ENCODE measurements at regions not wholly inside any gene's neighbourhood (a gene's known extent, or its start where the extent isn't known, plus 50 kb on each side); places are given as distances from the start of the nearest gene placed in this dataset.
"Not testable (repeated sequence)": the region's sequence is repeated elsewhere in the genome, so short reads cannot be mapped to it uniquely, and the experiment has no call there.

DNA sequence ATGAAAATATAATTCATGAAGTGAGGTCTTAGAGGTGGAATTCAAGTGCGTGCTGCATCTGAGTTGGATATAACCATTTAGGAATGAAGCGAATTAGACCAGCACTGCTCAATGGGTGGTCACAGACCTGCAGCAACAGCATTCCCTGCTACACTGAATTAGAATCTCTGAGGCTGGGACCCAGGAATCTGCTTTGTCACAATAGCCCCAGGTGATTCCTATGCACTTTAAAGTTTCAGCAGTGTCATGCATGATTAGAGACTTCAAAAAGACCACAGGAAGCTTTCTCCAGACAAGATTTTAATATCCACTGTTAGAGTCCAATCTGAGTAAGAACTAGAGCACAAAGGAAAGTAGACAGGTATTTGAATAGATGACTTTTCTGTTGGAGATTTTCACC is 352.8 kb upstream of the VSTM2A start:
- H4K12ac ChIP-seq (ENCODE audit: low read depth, low read length), result no peak overlapping the region
- no peak for DNase-seq
- H3K4me3 ChIP-seq (ENCODE audit: low read depth, low read length), result no peak overlapping the region
- H3K9ac ChIP-seq (ENCODE audit: low read length), result no peak overlapping the region
- no peak overlapping the region for H3K4me2 ChIP-seq (ENCODE audit: low read length)
- H3K14ac ChIP-seq (ENCODE audit: low read length), result no peak overlapping the region
- no peaks in the 10 kb centered on the region for H3K27me3 ChIP-seq (ENCODE audit: insufficient read depth, low read length)
- no peak overlapping the region for H3K18ac ChIP-seq (ENCODE audit: low read length)
- H3K27ac ChIP-seq (ENCODE audit: low read depth, low read length), result no peak overlapping the region
- H3K79me1 ChIP-seq (ENCODE audit: low read length), result no peaks in the 10 kb centered on the region
- no peak overlapping the region for H2BK120ac ChIP-seq (ENCODE audit: insufficient read depth, low read length, poor library complexity)
- no CpG with 5 or more reads among the region's 2 CpGs for WGBS (ENCODE audit: extremely low coverage, insufficient coverage, insufficient read length)
- H2AFZ ChIP-seq (ENCODE audit: insufficient read depth, low read length, poor library complexity), result no peak overlapping the region
- H3K4me1 ChIP-seq (ENCODE audit: control insufficient read depth in 1 of 2, insufficient read depth in 2 of 2, low read length in 2 of 2), result no peaks in the 10 kb centered on the region
- H3K4ac ChIP-seq (ENCODE audit: low read depth, low read length), result no peak overlapping the region
- no peaks in the 10 kb centered on the region for H3K36me3 ChIP-seq (ENCODE audit: control insufficient read depth in 1 of 2, insufficient read depth in 2 of 2, low read length in 2 of 2)
- H2AK5ac ChIP-seq (ENCODE audit: low read length), result no peak overlapping the region
- H3K79me2 ChIP-seq (ENCODE audit: control insufficient read depth, insufficient read depth, low read length, poor library complexity), result no peaks in the 10 kb centered on the region
- H2BK12ac ChIP-seq (ENCODE audit: low read length), result no peak overlapping the region
- no peak overlapping the region for H3K23ac ChIP-seq (ENCODE audit: low read length)
- no peaks in the 10 kb centered on the region for H3K9me3 ChIP-seq (ENCODE audit: insufficient read depth, low read depth, low read length)
- H2BK5ac ChIP-seq (ENCODE audit: low read depth, low read length, poor library complexity), result no peak overlapping the region
- H4K8ac ChIP-seq (ENCODE audit: low read depth, low read length), result no peak overlapping the region
- no peak overlapping the region for H4K91ac ChIP-seq (ENCODE audit: low read depth, low read length)

GRCh38 chr7:54201501-54201900 is 340.7 kb upstream of the VSTM2A start:
- H3K9me3 ChIP-seq (ENCODE audit: insufficient read depth, low read depth, low read length), result peaks cover 2% of the 10 kb centered on the region
- H3K9ac ChIP-seq (ENCODE audit: low read length), result no peak overlapping the region
- no peak overlapping the region for H2AFZ ChIP-seq (ENCODE audit: insufficient read depth, low read length, poor library complexity)
- H3K36me3 ChIP-seq (ENCODE audit: control insufficient read depth in 1 of 2, insufficient read depth in 2 of 2, low read length in 2 of 2), result no peaks in the 10 kb centered on the region
- no peak overlapping the region for H2BK120ac ChIP-seq (ENCODE audit: insufficient read depth, low read length, poor library complexity)
- no peak overlapping the region for H4K8ac ChIP-seq (ENCODE audit: low read depth, low read length)
- H3K4ac ChIP-seq (ENCODE audit: low read depth, low read length), result no peak overlapping the region
- H3K27me3 ChIP-seq (ENCODE audit: insufficient read depth, low read length), result no peaks in the 10 kb centered on the region
- no peak overlapping the region for H3K18ac ChIP-seq (ENCODE audit: low read length)
- H3K79me1 ChIP-seq (ENCODE audit: low read length), result no peaks in the 10 kb centered on the region
- no peak overlapping the region for H3K27ac ChIP-seq (ENCODE audit: low read depth, low read length)
- H3K79me2 ChIP-seq (ENCODE audit: control insufficient read depth, insufficient read depth, low read length, poor library complexity), result no peaks in the 10 kb centered on the region
- H4K12ac ChIP-seq (ENCODE audit: low read depth, low read length), result no peak overlapping the region
- no peak overlapping the region for H2AK5ac ChIP-seq (ENCODE audit: low read length)
- peak overlapping the region; percentile 4 for H3K4me3 ChIP-seq (ENCODE audit: low read depth, low read length)
- H3K4me1 ChIP-seq (ENCODE audit: control insufficient read depth in 1 of 2, insufficient read depth in 2 of 2, low read length in 2 of 2), result no peaks in the 10 kb centered on the region
- H3K4me2 ChIP-seq (ENCODE audit: low read length), result no peak overlapping the region
- peak overlapping the region; percentile 14 for H3K23ac ChIP-seq (ENCODE audit: low read length)
- no peak overlapping the region for H3K14ac ChIP-seq (ENCODE audit: low read length)
- DNase-seq, result no peak
- H2BK5ac ChIP-seq (ENCODE audit: low read depth, low read length, poor library complexity), result no peak overlapping the region
- H4K91ac ChIP-seq (ENCODE audit: low read depth, low read length), result no peak overlapping the region
- H2BK12ac ChIP-seq (ENCODE audit: low read length), result no peak overlapping the region

DNA sequence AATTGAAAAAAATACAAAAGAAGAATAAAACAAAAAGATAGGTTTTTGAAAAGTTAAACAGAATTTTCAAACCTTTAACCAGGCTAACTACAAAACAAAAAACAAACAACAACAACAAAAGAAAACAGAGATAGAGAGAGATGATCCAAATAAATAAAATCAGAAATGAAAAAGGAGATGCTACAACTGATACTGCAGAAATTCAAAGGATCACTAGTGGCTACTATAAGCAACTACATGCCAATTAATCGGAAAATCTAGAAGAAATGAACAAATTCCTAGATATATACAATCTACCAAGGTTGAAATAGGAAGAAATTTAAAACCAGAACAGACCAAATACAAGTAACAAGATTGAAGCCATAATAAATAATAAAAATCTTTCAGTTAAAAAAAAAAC is 326.8 kb upstream of the VSTM2A start:
- Histone ChIP-seq H3K79me2 (ENCODE audit: control insufficient read depth, insufficient read depth, low read length, poor library complexity) (no peaks in the 10 kb centered on the region), H3K27me3 (ENCODE audit: insufficient read depth, low read length) (no peaks in the 10 kb centered on the region), H4K8ac (ENCODE audit: low read depth, low read length) (no peak overlapping the region), H3K18ac (ENCODE audit: low read length) (no peak overlapping the region), H3K27ac (ENCODE audit: low read depth, low read length) (no peak overlapping the region), H2BK120ac (ENCODE audit: insufficient read depth, low read length, poor library complexity) (no peak overlapping the region), H3K9ac (ENCODE audit: low read length) (no peak overlapping the region), H3K23ac (ENCODE audit: low read length) (no peak overlapping the region), H4K91ac (ENCODE audit: low read depth, low read length) (no peak overlapping the region), H3K4me3 (ENCODE audit: low read depth, low read length) (no peak overlapping the region), H3K79me1 (ENCODE audit: low read length) (no peaks in the 10 kb centered on the region), H3K14ac (ENCODE audit: low read length) (no peak overlapping the region), H2BK12ac (ENCODE audit: low read length) (no peak overlapping the region), H3K36me3 (ENCODE audit: control insufficient read depth in 1 of 2, insufficient read depth in 2 of 2, low read length in 2 of 2) (no peaks in the 10 kb centered on the region), H3K4me1 (ENCODE audit: control insufficient read depth in 1 of 2, insufficient read depth in 2 of 2, low read length in 2 of 2) (no peaks in the 10 kb centered on the region), H3K4ac (ENCODE audit: low read depth, low read length) (no peak overlapping the region), H2AK5ac (ENCODE audit: low read length) (no peak overlapping the region), H3K4me2 (ENCODE audit: low read length) (no peak overlapping the region), H4K12ac (ENCODE audit: low read depth, low read length) (no peak overlapping the region), H2AFZ (ENCODE audit: insufficient read depth, low read length, poor library complexity) (no peak overlapping the region), H3K9me3 (ENCODE audit: insufficient read depth, low read depth, low read length) (peaks cover 4% of the 10 kb centered on the region), H2BK5ac (ENCODE audit: low read depth, low read length, poor library complexity) (no peak overlapping the region)
- no CpG with 5 or more reads among the region's 1 CpG for WGBS (ENCODE audit: extremely low coverage, insufficient coverage, insufficient read length)
- DNase-seq, result no peak

GRCh38 chr7:54226030-54226429 is 316.1 kb upstream of the VSTM2A start:
- H3K27ac ChIP-seq (ENCODE audit: low read depth, low read length); H3K79me1 ChIP-seq (ENCODE audit: low read length); H4K12ac ChIP-seq (ENCODE audit: low read depth, low read length); H2BK12ac ChIP-seq (ENCODE audit: low read length); H4K8ac ChIP-seq (ENCODE audit: low read depth, low read length); H3K4me3 ChIP-seq (ENCODE audit: low read depth, low read length); H3K9ac ChIP-seq (ENCODE audit: low read length); H2BK120ac ChIP-seq (ENCODE audit: insufficient read depth, low read length, poor library complexity); DNase-seq; H2AK5ac ChIP-seq (ENCODE audit: low read length); H3K4ac ChIP-seq (ENCODE audit: low read depth, low read length); H3K27me3 ChIP-seq (ENCODE audit: insufficient read depth, low read length); H2BK5ac ChIP-seq (ENCODE audit: low read depth, low read length, poor library complexity); H3K36me3 ChIP-seq (ENCODE audit: control insufficient read depth in 1 of 2, insufficient read depth in 2 of 2, low read length in 2 of 2); H3K9me3 ChIP-seq (ENCODE audit: insufficient read depth, low read depth, low read length); H3K4me2 ChIP-seq (ENCODE audit: low read length); H3K79me2 ChIP-seq (ENCODE audit: control insufficient read depth, insufficient read depth, low read length, poor library complexity); H3K14ac ChIP-seq (ENCODE audit: low read length); H3K23ac ChIP-seq (ENCODE audit: low read length); H4K91ac ChIP-seq (ENCODE audit: low read depth, low read length); H3K4me1 ChIP-seq (ENCODE audit: control insufficient read depth in 1 of 2, insufficient read depth in 2 of 2, low read length in 2 of 2); H2AFZ ChIP-seq (ENCODE audit: insufficient read depth, low read length, poor library complexity); H3K18ac ChIP-seq (ENCODE audit: low read length): not testable (repeated sequence)

DNA sequence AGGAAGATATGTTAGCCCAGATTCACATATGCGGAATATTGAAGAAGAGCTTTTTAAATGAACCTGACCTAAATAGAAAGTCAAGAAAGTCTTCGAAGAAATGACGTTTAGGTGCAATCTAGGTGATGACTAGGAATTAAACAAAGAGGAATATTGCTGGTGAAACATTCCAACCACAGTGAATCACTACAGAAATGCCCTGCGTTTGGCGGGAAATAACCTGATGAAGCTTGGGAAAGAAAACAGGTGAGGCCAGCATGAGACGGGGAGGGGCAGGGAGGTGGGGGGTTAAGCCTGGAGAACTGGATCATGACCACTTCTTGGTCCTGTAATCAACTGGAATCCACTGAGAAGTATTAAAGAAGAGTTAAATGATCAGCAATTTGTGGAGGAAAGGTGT is 299.4 kb upstream of the VSTM2A start:
- no peak for DNase-seq
- Histone ChIP-seq H2BK5ac (ENCODE audit: low read depth, low read length, poor library complexity) (no peak overlapping the region), H4K8ac (ENCODE audit: low read depth, low read length) (no peak overlapping the region), H3K27ac (ENCODE audit: low read depth, low read length) (no peak overlapping the region), H3K4me1 (ENCODE audit: control insufficient read depth in 1 of 2, insufficient read depth in 2 of 2, low read length in 2 of 2) (no peaks in the 10 kb centered on the region), H4K91ac (ENCODE audit: low read depth, low read length) (no peak overlapping the region), H2BK12ac (ENCODE audit: low read length) (no peak overlapping the region), H3K79me2 (ENCODE audit: control insufficient read depth, insufficient read depth, low read length, poor library complexity) (no peaks in the 10 kb centered on the region), H3K9ac (ENCODE audit: low read length) (no peak overlapping the region), H3K36me3 (ENCODE audit: control insufficient read depth in 1 of 2, insufficient read depth in 2 of 2, low read length in 2 of 2) (no peaks in the 10 kb centered on the region), H3K9me3 (ENCODE audit: insufficient read depth, low read depth, low read length) (no peaks in the 10 kb centered on the region), H2AK5ac (ENCODE audit: low read length) (no peak overlapping the region), H4K12ac (ENCODE audit: low read depth, low read length) (no peak overlapping the region), H2BK120ac (ENCODE audit: insufficient read depth, low read length, poor library complexity) (no peak overlapping the region), H2AFZ (ENCODE audit: insufficient read depth, low read length, poor library complexity) (no peak overlapping the region), H3K4me3 (ENCODE audit: low read depth, low read length) (no peak overlapping the region), H3K18ac (ENCODE audit: low read length) (no peak overlapping the region), H3K79me1 (ENCODE audit: low read length) (no peaks in the 10 kb centered on the region), H3K14ac (ENCODE audit: low read length) (no peak overlapping the region), H3K23ac (ENCODE audit: low read length) (no peak overlapping the region), H3K27me3 (ENCODE audit: insufficient read depth, low read length) (no peaks in the 10 kb centered on the region), H3K4me2 (ENCODE audit: low read length) (no peak overlapping the region), H3K4ac (ENCODE audit: low read depth, low read length) (no peak overlapping the region)
- WGBS (ENCODE audit: extremely low coverage, insufficient coverage, insufficient read length), result no CpG with 5 or more reads among the region's 6 CpGs

All from trophoblast cell (in vitro differentiated cells and primary cell).